ENCODE measurements at regions not wholly inside any gene's neighbourhood (a gene's known extent, or its start where the extent isn't known, plus 50 kb on each side); places are given as distances from the start of the nearest gene placed in this dataset.
"Not testable (repeated sequence)": the region's sequence is repeated elsewhere in the genome, so short reads cannot be mapped to it uniquely, and the experiment has no call there.

- no peak for DNase-seq
Observed at GRCh38 chr2:35787302-35788031, 568.1 kb upstream of the CRIM1 start.

- no peak for DNase-seq
Observed at GRCh38 chr2:35785564-35785963, 570.0 kb upstream of the CRIM1 start.

DNA sequence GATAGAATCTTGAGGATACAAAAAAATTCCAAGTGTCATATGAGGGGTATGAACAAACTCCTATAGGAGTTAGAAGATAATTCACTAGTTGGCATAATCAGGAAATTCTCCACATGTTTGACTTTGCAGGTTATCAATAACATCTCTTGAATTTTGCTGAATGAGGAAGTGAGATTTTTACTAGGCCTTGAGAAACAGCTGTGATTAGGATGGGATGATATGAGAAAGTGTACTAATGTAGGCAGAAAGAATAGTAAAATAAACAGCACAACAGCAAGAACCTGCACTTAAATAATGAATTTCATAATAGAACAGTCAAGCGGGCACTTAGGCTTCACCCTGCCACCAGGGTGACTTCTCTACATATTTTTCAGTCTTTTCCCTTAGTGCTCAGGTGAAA lies 570.8 kb upstream of the CRIM1 start:
- no peak for DNase-seq

DNA sequence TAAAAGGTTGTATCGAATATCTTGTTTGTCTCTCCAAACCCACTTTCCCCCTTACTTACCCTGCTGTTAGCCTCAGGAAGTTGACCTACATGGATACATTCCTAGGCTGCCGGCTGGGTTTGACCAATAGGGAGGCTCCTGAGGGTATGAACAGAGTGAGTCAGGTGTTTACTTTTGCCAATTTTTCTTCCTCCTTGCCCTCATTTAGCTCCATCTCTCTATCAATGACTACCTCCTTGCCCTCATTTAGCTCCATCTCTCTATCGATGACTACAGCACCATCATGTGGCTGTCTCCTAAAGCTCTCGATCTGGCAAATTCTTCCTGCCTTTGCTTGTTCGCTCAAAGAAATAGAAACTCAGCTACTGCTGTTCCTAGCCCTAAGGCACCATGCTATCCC lies 571.9 kb upstream of the CRIM1 start:
- DNase-seq, result no peak

- DNase-seq, result no peak
Observed at GRCh38 chr2:35741556-35741955, 614.0 kb upstream of the CRIM1 start.

DNA sequence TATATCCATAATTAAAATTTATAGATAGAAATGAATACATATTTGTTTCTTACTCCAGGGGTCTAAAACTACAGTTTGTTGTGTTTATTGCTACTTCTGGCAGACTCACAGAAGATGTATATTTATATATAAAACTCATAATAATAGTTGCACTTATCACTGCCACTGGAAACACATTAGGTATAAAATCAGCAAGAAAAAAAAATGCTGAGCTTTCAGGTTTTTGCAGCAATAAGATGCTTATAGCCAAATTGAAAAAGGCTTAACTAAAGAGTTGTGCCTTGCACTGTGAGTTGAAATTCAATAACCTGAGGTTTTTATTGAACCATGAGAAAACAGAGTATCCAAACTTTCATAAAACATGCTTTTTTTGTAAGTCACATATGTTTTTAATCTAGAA lies 623.9 kb upstream of the CRIM1 start:
- no peak for DNase-seq

DNA sequence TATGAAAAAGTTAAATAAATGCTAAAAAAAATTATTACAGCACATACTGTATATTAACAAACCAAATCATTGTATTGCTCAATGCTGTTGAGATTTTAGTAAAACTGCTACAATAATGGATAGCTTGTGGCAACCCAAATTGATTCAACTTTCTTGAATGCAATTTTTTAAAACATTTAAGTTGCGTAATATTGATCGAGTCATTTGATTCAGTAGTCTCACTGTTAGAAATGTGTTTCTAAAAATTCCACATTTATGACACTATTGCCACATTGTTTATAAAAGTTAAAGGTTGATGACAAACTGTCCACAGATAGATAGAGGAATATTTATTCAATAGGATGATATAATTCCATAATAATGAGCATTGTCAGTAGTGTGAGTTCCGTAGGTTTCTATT lies 640.7 kb upstream of the CRIM1 start:
- no peak for DNase-seq

DNA sequence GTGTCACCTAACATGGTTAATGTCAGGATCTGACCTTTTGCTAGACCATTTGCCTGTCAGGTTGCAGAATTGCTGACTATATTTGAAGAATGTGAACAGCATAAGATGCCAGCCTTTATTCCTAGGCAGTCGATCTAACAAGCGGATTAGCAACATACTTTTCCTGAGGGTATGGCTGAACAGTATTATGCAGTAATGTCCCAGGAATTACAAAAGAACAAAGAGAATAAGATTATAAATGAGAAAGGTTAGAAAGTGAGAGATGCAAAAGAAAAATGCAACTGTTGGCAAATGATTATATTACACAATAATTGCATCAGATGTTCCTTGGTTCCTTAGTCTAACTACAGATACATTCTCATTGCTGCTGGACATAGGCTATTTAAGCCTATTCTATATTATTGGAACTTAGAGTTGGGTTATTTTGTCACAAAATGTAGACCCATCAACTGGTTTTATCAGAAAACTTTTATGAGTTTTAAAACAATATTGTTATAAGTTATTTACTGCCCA lies 647.1 kb upstream of the CRIM1 start:
- no peak for DNase-seq

DNA sequence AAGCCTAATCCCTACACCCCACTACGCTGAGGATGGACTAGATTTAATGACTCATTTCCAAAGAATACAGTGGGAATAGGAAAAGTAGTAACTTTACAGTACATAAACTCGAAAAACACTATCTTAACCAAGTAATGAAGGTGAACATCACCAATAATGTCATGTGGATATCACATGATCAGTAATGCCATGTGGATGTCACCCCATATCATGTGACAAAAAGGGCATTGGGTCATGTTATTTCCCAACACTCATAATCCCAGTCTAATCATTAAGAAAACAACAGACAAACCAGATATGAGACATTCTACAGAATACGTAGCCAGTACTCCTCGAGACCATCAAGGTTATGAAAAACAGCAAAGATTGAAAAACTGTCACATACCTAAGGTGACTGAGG lies 667.3 kb upstream of the CRIM1 start:
- DNase-seq, result no peak

DNA sequence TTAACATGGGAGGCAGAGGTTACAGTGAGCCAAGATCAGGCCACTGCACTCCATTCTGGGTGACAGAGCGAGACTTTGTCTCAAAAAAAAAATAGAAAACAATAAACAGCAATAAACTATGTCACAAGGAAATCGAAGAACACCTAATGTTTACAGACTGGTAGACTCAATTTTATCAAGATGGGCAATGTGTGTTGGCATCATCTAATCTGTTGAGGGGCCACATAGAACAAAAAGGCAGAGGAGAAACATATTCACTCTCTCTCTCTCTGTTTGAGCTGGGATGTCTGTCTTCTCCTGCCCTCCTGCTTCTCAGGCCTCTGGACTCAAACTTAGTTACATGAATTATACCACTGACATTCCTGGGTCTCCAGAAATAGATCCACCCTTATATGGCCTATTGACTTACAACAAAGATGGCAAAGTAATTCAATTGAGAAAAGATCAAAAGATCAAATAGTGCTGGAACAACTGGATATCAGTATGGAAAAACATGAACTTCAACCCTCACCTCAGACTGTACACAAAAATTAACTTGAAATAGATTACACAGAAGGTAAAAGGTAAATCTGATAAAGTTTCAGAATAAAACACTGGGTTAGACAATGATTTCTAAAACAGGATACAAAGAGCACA lies 703.8 kb upstream of the CRIM1 start:
- no peak for DNase-seq

DNA sequence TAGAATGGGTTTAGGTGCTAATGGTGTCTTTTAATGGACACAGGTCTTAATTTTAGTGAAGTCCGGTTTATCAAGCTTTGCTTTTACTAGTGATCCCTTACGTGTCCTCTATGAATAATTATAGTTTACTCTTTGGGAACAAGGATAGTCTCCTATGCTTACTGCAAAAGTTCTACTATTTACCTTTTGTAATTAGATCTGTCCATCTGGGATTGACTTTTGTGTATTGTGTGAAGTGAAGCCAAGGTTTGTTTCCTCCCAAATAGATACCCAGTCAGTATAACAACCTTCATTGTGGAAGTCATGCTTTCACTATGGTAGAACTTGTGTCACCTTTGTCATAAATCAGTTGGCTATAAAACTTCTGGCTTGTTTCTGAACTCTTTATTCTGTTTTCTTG lies 740.9 kb upstream of the CRIM1 start:
- no peak for DNase-seq

DNA sequence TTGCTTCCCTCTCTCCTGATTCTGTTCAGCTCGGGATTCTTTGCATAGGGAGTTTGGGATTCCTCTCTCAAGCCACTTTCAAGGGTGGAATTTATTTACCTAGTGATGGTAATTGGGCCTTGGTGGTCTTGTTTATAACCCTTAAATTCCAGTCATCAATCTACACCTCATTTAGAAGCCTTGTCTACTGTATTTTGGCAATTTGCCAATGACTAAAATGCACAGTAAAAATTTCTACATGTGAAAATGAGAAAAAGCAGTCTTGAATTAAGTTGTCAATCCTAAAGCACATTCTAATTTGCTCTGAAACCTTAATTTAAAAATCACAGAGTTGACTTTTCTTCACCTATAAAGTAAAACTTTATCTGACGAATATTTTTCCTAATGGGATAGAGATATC lies 749.2 kb upstream of the CRIM1 start:
- no peak for DNase-seq

- no peak for DNase-seq
Observed at GRCh38 chr2:35598310-35598709, 757.3 kb upstream of the CRIM1 start.

DNA sequence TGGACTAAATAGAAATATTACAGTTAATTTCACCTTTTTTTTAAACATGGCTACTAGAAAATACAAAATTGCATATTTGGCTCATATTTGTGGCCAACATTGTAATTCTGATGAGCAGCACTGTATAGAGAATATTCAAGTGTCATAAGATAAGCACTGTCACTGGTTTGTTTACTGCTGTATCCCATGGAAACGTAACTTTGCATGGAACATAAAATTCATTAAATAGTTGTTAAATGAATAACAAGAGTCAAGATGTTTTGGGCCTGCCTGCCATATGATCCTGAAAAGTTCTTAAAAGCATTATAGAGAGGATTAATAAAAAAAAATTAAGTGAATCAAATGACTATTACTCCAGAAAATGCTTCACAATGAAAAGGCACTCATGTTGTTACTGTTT lies 763.7 kb upstream of the CRIM1 start:
- no peak for DNase-seq

- no peak for DNase-seq
Observed at GRCh38 chr2:35585972-35586371, 769.6 kb upstream of the CRIM1 start.

- DNase-seq, result no peak
Observed at GRCh38 chr2:35582637-35583036, 772.9 kb upstream of the CRIM1 start.

GRCh38 chr2:35580956-35581355 lies 774.6 kb upstream of the CRIM1 start:
- DNase-seq, result no peak

DNA sequence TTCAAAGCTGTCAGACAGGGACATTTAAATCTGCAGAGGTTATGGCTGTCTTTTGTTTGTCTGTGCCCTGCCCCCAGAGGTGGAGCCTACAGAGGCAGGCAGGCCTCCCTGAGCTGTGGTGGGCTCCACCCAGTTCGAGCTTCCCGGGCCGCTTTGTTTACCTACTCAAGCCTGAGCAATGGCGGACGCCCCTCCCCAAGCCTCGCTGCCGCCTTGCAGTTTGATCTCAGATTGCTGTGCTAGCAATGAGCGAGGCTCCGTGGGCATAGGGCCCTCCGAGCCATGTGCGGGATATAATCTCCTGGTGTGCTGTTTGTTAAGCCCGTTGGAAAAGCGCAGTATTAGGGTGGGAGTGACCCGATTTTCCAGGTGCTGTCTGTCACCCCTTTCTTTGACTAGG lies 787.0 kb upstream of the CRIM1 start:
- DNase-seq, result not testable (repeated sequence)

GRCh38 chr2:35562488-35562887 lies 793.1 kb upstream of the CRIM1 start:
- DNase-seq, result no peak

GRCh38 chr2:35548171-35548570 lies 807.4 kb upstream of the CRIM1 start:
- no peak for DNase-seq

DNA sequence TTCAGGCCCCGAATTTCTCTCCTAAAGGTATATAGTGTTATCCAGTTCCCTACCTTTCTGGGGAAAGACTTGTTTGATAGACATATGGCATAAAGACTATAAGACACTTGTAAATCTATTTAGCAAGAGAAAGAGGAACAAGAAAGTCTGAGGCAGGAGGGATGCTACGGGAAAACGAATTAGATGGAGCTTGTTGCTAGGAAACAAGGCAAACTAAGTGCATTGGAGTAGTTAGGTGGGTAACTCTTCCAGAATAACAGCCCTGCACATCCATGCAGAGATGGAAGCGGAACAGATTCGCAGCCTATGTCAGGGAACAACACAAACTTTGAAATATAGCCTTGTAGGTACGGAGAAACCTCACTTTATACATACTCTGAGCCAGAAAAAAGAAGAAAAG lies 810.3 kb upstream of the CRIM1 start:
- no peak for DNase-seq

DNA sequence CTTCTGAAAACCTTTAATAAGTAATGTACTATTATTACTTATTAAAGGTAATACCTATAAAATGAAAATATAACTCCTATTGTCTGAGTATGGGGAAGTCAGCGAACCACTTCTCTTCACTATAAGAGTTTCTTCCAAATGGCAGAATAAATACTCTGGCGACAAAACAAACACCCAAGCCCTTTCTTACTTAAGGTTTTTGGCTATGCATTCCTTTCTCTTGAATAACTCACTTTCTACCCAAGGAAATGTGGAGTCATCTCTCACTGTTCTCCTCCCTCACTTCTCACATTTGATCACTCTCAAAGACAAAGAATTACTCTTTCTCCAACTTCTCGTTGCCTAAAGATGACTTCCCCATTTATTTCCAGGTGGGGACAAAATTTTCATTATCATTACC lies 816.8 kb upstream of the CRIM1 start:
- DNase-seq, result no peak

DNA sequence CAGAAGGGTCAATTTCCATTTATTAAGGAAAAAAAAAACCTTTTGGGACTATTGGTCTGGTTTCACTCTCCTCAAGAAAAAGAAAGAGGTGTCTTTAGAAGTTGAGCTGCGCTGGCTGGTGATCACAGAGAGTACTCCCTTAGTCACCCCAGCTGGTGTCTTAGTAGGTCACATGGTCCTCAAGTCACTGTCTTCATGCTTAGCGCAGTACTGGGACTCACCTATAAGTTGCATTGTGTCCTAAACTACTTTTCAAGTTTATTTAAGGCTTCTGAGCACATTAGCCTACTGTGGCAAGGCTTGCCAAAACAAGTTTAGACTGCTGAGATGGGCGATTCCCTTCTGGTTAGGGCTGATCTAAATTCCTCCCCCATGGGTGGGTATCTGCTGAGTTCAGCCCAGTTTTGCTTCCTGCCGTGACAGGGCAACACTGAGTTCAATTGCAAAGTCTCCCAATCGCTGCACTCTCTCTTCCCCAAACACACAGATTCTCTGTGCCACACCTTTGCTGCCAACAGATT lies 824.9 kb upstream of the CRIM1 start:
- DNase-seq, result no peak

GRCh38 chr2:35526741-35527140 lies 828.8 kb upstream of the CRIM1 start:
- no peak for DNase-seq

- no peak for DNase-seq
Observed at GRCh38 chr2:35522450-35522849, 833.1 kb upstream of the CRIM1 start.

All from inflammatory macrophage treated with lipopolysaccharide for 4 hours (primary cell).